IPS DF 6.9 (cell line): ENCODE measurements at regions not wholly inside any gene's neighbourhood (a gene's known extent, or its start where the extent isn't known, plus 50 kb on each side); places are given as distances from the start of the nearest gene placed in this dataset.

Experiments
- DNase-seq: peaks from one replicate; pipeline ENCODE4 v3.0.0-alpha.2; 2013; ENCODE audit warnings: low read depth, low spot score
- H3K27ac ChIP-seq: one replicate; pipeline ENCODE4 v1.5.1; 2013; ENCODE audit warnings: low read length, control low read depth
- H3K27me3 ChIP-seq: 2 replicates; pipeline ENCODE4 v1.6.1; 2013; ENCODE audit warnings: mild to moderate bottlenecking, low read length; ENCODE audit not compliant: control insufficient read depth, insufficient read depth
- H3K36me3 ChIP-seq: 2 replicates; pipeline ENCODE4 v1.6.1; 2013; ENCODE audit warnings: low read length; ENCODE audit not compliant: control insufficient read depth, insufficient read depth
- H3K4me1 ChIP-seq: 2 replicates; pipeline ENCODE4 v1.6.1; 2013; ENCODE audit warnings: low read length; ENCODE audit not compliant: control insufficient read depth, insufficient read depth
- H3K4me3 ChIP-seq: 2 replicates; pipeline ENCODE4 v1.5.1; 2013; ENCODE audit warnings: mild to moderate bottlenecking, low read length
- H3K9me3 ChIP-seq: 2 replicates; pipeline ENCODE4 v1.6.1; 2013; ENCODE audit warnings: low read length, inconsistent platforms; ENCODE audit not compliant: control insufficient read depth, insufficient read depth
- WGBS: extraction: QIAGEN DNeasy Blood & Tissue Kit; methylation state at CpG from one replicate; pipeline ENCODE4 v1.1.7; 2013; ENCODE audit warnings: mixed read lengths, missing lambda C conversion rate; ENCODE audit not compliant: insufficient read length, insufficient coverage; 5-methylcytosine and 5-hydroxymethylcytosine counted together

DNA sequence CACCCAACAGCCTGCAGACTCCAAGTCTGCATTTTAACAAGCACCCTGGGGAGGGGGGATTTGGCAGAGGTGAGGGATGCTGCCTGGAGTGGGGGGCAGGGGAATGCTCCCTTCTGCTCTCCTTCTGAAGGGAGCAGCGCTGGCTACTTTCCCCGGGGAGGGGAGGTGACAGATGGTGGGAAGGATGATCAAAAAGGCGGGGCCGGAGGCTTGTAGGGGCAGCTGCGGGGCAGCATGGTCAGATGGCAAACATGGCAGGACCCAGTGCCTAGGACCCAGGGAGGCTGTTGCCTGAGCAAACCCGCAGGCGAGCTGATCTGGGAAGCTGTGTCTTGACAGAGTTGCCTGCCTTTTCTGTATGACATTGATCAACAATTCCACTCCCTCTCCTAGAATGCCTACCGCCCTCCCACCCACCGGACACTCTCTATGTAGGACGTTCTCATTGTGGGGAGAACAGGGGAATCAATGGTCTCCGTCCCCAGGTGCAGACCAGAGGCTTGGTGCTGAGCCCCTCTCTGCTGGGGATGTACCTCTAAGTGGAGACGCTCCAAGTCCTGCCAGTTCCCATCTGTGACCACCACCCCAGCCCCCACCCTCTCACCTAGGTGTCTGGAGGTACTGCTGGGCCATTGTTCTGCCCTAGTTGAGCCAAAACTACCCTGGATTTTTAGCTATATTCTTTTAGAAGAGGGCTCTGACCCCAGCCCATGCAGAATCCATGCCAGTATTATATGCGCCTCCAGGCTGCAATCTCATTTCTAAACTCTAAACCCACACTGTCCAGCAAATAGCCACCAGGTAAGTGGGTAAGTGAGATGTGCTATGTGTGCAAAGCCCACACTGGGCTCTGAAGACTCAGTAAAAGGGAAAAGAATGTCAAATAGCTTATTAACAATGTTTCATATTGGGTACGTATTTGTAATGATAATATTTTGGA lies 89.7 kb upstream of the SEC11C start:
- Histone ChIP-seq H3K36me3 (no peaks in the 10 kb centered on the region), H3K4me1 (0 out of 2 replicates have a peak, but pooled peaks cover 5% of the 10 kb centered on the region), H3K27ac (no peak overlapping the region), H3K9me3 (no peaks in the 10 kb centered on the region), H3K4me3 (no peak overlapping the region), H3K27me3 (no peaks in the 10 kb centered on the region)
- no CpG with 5 or more reads among the region's 14 CpGs for WGBS
- no peak for DNase-seq

DNA sequence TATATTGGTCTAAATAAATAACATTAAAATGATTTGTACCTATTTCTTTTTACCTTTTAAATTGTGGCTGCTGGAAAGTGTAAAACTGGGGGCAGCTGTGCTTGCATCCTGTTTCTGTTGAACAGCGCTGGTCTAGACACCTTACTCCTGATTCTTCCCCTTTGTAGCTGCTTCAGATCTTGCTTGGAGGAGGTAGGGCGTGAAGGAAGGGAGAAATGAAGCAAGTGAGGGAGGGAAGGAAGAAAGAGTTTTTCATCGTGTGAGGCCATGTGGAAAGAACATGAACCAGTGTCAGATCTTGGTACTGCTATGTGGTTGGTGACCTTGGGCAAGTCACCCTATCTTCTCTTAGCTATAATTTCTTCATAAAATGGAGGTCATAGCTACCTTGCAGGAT lies 89.0 kb upstream of the SEC11C start:
- no peaks in the 10 kb centered on the region for H3K9me3 ChIP-seq
- no CpG with 5 or more reads among the region's 3 CpGs for WGBS
- no peaks in the 10 kb centered on the region for H3K36me3 ChIP-seq
- 0 out of 2 replicates have a peak, but pooled peaks cover 5% of the 10 kb centered on the region for H3K4me1 ChIP-seq
- no peak overlapping the region for H3K27ac ChIP-seq
- DNase-seq: no peak
- no peaks in the 10 kb centered on the region for H3K27me3 ChIP-seq
- H3K4me3 ChIP-seq: no peak overlapping the region

DNA sequence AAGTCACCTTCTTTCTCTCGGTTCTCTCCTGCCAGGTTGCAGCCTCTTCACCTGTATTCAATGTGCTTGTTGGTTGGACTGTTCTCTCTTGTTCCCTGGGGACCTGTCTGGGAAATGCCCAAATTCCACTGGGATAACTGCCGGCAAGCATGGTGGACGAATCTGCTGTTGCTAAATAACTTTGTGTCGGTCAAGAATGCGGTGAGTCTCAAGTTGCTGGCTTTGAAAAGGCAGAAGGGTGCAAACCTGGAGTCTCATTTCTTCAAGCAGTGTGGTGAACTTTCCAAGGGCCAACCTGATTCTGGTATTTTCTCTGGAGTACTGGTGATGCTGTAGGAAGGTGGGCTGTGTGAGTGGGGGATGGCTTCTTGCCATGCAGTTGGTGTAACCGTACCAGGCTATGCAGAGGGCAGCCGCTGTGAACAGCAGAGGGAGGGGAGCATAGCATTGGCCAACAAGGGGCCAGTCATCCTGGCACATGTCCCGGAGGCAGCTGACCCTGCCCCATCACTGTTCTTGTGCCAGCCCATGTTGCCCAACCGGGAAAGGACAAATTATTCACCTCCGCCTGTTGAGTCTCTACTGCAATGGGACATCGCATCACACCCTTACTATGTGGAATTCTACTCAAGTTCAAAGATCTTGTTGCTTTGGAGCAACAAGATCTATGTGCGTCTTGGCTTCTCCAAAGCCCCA lies 88.1 kb upstream of the SEC11C start:
- H3K27ac ChIP-seq: no peak overlapping the region
- no peaks in the 10 kb centered on the region for H3K9me3 ChIP-seq
- no CpG with 5 or more reads among the region's 12 CpGs for WGBS

DNA sequence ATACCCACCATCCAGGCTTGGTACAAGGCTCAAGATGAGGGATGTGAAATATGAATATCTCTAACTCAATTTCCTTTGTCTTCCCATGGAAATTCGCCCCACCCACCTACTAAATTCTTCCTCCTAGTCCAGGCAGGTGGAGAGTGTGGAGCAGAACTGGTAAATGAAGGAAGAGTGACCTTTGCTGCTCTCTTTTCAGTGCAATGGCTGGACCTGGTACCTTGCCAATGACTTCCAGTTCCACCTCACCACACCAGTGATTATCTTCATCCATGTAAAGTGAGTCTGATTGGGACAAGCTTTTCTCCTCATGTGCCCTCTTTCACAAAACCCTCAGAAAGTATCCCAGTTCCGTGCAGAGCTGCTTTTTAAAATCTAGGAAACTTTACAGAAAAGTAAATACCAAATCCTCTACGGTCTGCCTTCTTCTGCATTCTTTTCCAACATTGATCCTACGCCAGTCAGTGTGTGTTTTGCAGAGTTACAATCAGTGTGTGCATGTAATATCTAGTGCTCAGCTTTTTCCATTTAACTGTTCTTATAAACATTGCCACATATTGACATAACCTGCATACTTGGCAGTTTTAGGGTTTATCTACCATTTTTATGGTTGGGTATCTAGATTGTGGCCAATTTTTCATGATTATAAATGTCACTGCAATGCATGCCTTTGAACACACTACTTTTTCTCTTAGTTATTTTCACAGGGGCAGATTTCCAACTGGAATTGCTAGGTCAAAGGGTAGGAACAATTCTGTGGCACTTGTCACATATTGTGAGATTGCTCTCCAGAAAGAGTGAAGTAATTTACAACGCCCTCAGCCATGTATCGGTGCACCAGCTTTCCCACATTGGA lies 86.5 kb upstream of the SEC11C start:
- Histone ChIP-seq H3K36me3 (no peaks in the 10 kb centered on the region), H3K4me1 (0 out of 2 replicates have a peak, but pooled peaks cover 5% of the 10 kb centered on the region), H3K27me3 (no peaks in the 10 kb centered on the region), H3K27ac (no peak overlapping the region), H3K9me3 (no peaks in the 10 kb centered on the region), H3K4me3 (no peak overlapping the region)
- WGBS: no CpG with 5 or more reads among the region's 6 CpGs
- DNase-seq: no peak

More for the DNA sequence above, 88.1 kb upstream of the SEC11C start:
- H3K36me3 ChIP-seq: no peaks in the 10 kb centered on the region
- no peak overlapping the region for H3K4me3 ChIP-seq
- 0 out of 2 replicates have a peak, but pooled peaks cover 5% of the 10 kb centered on the region for H3K4me1 ChIP-seq
- DNase-seq: no peak
- no peaks in the 10 kb centered on the region for H3K27me3 ChIP-seq

DNA sequence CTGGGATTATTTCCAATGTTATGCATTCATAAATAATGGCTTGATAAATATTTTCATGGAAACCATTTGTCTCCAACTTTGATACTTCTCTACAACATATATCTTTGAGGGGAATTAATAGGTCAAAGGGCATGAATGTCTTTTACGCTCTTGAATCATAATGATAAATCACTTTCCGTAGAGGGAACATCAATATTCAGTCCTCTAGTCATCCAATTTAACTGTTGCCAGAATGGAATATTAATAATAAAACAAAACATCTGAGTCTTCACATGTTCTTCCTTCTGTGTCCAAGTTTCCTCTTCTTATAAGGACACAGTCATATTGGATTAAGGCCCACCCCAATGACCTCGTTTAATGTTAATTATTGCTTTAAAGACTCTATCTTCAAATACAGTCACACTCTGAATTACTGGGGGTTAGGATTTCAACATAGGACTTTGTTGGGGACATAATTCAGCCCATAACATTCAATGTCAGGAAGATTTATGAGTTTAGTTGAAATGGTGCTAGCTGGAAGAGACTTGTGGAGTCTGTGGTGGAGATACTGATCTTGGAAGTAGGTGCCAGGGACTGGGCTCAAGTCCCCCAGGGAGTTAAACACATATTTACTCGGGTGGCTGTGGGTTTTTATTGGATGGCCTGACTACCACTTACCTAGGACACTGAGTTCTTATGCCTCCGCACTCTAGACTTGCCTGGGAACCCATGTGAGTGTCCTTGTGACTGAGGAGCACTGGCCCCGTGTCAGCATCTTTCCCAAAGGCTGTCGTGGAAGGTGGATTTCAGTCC lies 85.0 kb upstream of the SEC11C start:
- no peaks in the 10 kb centered on the region for H3K27me3 ChIP-seq
- no peak for DNase-seq
- H3K9me3 ChIP-seq: no peaks in the 10 kb centered on the region
- no peak overlapping the region for H3K4me3 ChIP-seq
- 0 out of 2 replicates have a peak, but pooled peaks cover 4% of the 10 kb centered on the region for H3K4me1 ChIP-seq
- no CpG with 5 or more reads among the region's 7 CpGs for WGBS
- H3K27ac ChIP-seq: no peak overlapping the region
- H3K36me3 ChIP-seq: no peaks in the 10 kb centered on the region

DNA sequence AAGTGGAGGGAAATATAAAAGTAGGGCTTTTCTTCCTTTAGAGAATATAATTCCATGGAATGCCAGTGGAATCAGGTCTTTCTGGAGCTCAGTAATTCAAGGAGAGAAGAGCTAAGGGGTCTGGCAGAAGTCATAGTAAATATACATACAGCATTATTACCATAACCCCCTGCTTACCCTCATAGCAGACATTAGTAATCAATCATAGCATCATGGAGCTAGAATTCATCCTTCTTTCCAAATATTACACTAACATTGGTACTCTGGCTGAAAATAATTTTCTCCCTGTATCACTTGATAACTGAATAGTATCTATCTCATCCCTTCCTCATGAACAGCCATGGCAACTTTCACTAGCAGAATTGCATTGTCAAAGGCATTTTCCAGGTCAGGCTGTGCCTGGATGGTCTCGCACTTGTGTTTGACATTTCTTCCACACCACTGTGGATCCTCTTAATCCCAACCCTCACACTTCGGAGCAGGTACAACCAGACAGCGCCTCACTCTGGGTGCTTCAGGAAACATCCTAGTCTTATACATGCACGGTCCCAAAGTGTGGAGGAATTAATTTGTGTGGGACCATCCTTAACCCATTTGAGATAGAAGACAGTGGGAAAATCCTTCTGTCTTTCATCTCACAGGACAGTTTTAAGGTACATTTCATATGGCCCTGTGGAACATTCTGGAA lies 84.2 kb upstream of the SEC11C start:
- no peak for DNase-seq
- H3K4me1 ChIP-seq: no peaks in the 10 kb centered on the region

DNA sequence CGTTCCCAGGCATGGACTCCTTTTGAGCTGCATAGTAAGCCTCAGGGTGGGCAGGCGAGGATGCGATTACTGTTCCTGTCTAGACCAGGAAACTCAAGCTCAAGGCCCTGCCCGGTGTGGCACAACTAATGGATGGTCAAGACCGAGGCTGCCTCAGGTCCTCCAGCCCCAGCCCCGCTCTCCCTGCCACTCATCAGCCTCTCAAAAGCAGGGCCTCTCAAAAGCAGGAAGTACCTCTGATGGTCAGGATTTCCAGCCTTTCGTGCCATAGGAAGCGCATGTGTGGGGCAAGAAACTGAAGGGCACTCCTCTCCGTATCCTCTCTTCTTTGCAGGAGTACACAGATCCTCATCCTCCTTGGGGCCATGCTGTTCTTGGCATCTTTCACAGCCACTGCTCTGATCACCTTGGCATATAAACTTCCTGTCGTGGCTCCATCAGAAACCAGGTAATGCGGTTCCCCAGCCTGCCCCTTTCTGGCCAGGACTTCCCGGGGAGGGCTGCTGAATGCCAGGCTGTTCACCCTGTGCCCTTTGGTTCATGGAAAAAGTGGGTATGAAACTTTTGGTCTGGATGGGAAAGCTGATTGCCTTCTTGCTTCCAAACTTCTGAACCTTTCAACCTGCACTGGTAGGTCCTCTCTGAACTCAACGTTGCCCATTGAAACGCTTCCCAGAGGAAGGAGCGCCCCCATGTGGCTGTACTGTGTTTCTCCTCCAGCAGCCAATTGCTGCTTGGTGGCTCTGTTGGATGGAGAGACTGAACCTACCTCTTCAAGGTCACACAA lies 82.8 kb upstream of the SEC11C start:
- no peaks in the 10 kb centered on the region for H3K4me1 ChIP-seq
- H3K36me3 ChIP-seq: no peaks in the 10 kb centered on the region
- DNase-seq: no peak
- no peak overlapping the region for H3K4me3 ChIP-seq
- no peak overlapping the region for H3K27ac ChIP-seq
- no peaks in the 10 kb centered on the region for H3K27me3 ChIP-seq
- WGBS: no CpG with 5 or more reads among the region's 15 CpGs
- H3K9me3 ChIP-seq: no peaks in the 10 kb centered on the region

More for the DNA sequence above, 84.2 kb upstream of the SEC11C start:
- Histone ChIP-seq H3K27ac (no peak overlapping the region), H3K27me3 (no peaks in the 10 kb centered on the region), H3K4me3 (no peak overlapping the region), H3K9me3 (no peaks in the 10 kb centered on the region), H3K36me3 (no peaks in the 10 kb centered on the region)
- no CpG with 5 or more reads among the region's 4 CpGs for WGBS

DNA sequence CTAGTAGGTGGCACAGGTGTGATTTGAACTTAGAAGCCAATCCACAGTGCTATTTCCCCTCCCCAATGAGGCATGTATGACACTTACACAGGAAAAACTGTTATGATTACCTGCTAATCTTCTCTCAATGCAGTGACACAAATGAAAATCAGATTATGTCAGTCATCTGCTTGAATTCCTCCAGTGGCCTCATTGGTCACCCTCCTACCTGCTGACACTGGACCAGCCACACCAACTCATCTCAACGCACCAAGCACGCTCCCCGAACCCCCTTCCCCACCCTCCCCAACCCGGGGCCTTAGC lies 82.2 kb upstream of the SEC11C start:
- WGBS: no CpG with 5 or more reads among the region's 4 CpGs
- Histone ChIP-seq H3K27ac (no peak overlapping the region), H3K27me3 (no peaks in the 10 kb centered on the region)

DNA sequence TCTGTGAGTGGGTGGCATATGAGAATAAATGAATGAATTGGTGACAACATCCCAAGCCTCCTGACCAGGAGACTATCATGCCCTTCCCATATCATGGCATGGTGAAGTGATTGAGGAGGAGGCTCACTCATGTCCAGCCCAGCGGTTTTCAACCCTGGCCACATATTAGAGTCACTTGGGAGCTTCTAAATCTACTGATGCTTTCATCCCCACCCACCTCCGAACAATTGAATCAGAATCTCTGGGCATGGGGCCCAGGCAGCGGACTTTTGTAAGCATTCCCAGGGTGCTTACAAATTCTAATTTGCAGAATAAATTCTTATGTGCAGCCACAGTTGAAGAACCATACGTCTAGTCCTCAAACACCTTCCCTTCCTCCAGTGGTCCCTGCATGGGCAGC lies 81.7 kb upstream of the SEC11C start:
- no peaks in the 10 kb centered on the region for H3K9me3 ChIP-seq
- H3K27me3 ChIP-seq: no peaks in the 10 kb centered on the region
- no peak for DNase-seq
- H3K4me3 ChIP-seq: no peak overlapping the region
- H3K27ac ChIP-seq: no peak overlapping the region
- H3K36me3 ChIP-seq: no peaks in the 10 kb centered on the region
- H3K4me1 ChIP-seq: no peaks in the 10 kb centered on the region
- no CpG with 5 or more reads among the region's 4 CpGs for WGBS

More for the DNA sequence above, 82.2 kb upstream of the SEC11C start:
- Histone ChIP-seq H3K4me1 (no peaks in the 10 kb centered on the region), H3K36me3 (no peaks in the 10 kb centered on the region), H3K9me3 (no peaks in the 10 kb centered on the region), H3K4me3 (no peak overlapping the region)
- DNase-seq: no peak
